OCI-LY1 (cell line): ENCODE measurements at regions not wholly inside any gene's neighbourhood (a gene's known extent, or its start where the extent isn't known, plus 50 kb on each side); places are given as distances from the start of the nearest gene placed in this dataset.
"Not testable (repeated sequence)": the region's sequence is repeated elsewhere in the genome, so short reads cannot be mapped to it uniquely, and the experiment has no call there.

Source experiments
- H2AFZ ChIP-seq: fragments of 200-600 bp; sonication (generic), shearing (Covaris generic); 2 replicates; pipeline ENCODE4 v1.6.0; 2014; ENCODE audit warnings: antibody characterized with exemption, mild to moderate bottlenecking, low read length
- H3F3A ChIP-seq: fragments of 200-600 bp; sonication (generic), shearing (Covaris generic); 2 replicates; pipeline ENCODE4 v1.6.0; 2014; ENCODE audit warnings: mild to moderate bottlenecking, antibody characterized with exemption, low read length, moderate library complexity; ENCODE audit not compliant: insufficient read depth
- H3K27ac ChIP-seq: fragments of 200-600 bp; sonication (generic); 2 replicates; pipeline ENCODE4 v1.5.1; 2014; ENCODE audit warnings: low read length, mixed run types, mild to moderate bottlenecking, low read depth; ENCODE audit not compliant: poor library complexity, severe bottlenecking
- H3K27me3 ChIP-seq: fragments of 200-600 bp; sonication (generic); 2 replicates; pipeline ENCODE4 v1.6.0; 2014; ENCODE audit warnings: antibody characterized with exemption, mild to moderate bottlenecking, low read length, moderate library complexity; ENCODE audit not compliant: insufficient read depth
- H3K36me3 ChIP-seq: fragments of 200-600 bp; sonication (generic); 2 replicates; pipeline ENCODE4 v1.6.1; 2014; ENCODE audit warnings: mild to moderate bottlenecking, antibody characterized with exemption, low read length, moderate library complexity, mixed read lengths; ENCODE audit not compliant: insufficient read depth
- H3K4me1 ChIP-seq: fragments of 200-600 bp; sonication (generic); 2 replicates; pipeline ENCODE4 v1.5.1; 2014; ENCODE audit warnings: mild to moderate bottlenecking, low read length, moderate library complexity; ENCODE audit not compliant: insufficient read depth, severe bottlenecking
- H3K4me2 ChIP-seq: fragments of 200-600 bp; sonication (generic), shearing (Covaris generic); 2 replicates; pipeline ENCODE4 v1.6.1; 2014; ENCODE audit warnings: low read length
- H3K4me3 ChIP-seq: fragments of 200-600 bp; sonication (generic); 2 replicates; pipeline ENCODE4 v1.5.1; 2014; ENCODE audit warnings: low read length, low read depth, mild to moderate bottlenecking, mixed read lengths; ENCODE audit not compliant: poor library complexity, severe bottlenecking
- H3K79me2 ChIP-seq: fragments of 200-600 bp; shearing (Covaris generic); 2 replicates; pipeline ENCODE4 v1.6.1; 2016; ENCODE audit warnings: mixed run types, low read length, mixed read lengths; ENCODE audit not compliant: insufficient read depth
- H3K9ac ChIP-seq: fragments of 200-600 bp; sonication (generic), shearing (Covaris generic); 2 replicates; pipeline ENCODE4 v1.6.1; 2014; ENCODE audit warnings: mild to moderate bottlenecking, low read length, mixed read lengths
- H3K9me2 ChIP-seq: fragments of 200-600 bp; sonication (generic), shearing (Covaris generic); 2 replicates; pipeline ENCODE4 v1.6.1; 2014; ENCODE audit warnings: low read depth, mild to moderate bottlenecking, low read length, mixed read lengths
- H3K9me3 ChIP-seq: fragments of 200-600 bp; shearing (Covaris generic); 2 replicates; pipeline ENCODE4 v1.6.1; 2014; ENCODE audit warnings: low read length, mixed read lengths
- H4K20me1 ChIP-seq: fragments of 200-600 bp; sonication (generic), shearing (Covaris generic); 2 replicates; pipeline ENCODE4 v1.6.0; 2016; ENCODE audit warnings: mild to moderate bottlenecking, low read length; ENCODE audit not compliant: insufficient read depth
- EZH2 ChIP-seq: fragments of 200-600 bp; sonication (generic), shearing (Covaris generic); IDR thresholded peaks from 2 replicates; pipeline ENCODE4 v1.8.0; 2017; ENCODE audit warnings: borderline replicate concordance, mixed run types, mild to moderate bottlenecking, antibody characterized with exemption, low read length, moderate library complexity, mixed read lengths
- TF ChIP-seq, protein P1 (sequence below): fragments of 200-600 bp; sonication (generic), shearing (Covaris generic); IDR thresholded peaks from 2 replicates; pipeline ENCODE4 v1.5.1; 2017; ENCODE audit warnings: mild to moderate bottlenecking, antibody characterized with exemption, low read length, moderate library complexity, mixed read lengths

DNA sequence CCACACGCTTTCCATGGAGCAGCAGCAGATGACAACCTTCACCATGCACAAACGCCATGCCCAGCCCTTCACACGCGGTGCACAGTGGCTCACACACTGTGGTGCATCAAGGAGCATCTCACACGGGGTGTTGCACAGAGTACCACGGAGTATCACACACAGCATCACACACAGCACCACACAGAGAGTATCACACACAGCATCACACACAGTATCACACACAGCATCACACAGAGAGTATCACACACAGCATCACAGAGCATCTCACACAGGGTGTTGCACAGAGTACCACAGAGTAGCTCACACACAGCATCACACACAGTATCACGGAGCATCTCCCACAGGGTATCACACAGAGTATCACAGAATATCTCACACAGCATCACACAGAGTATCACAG, 122.2 kb upstream of the RAB4A start:
- H3K4me2 ChIP-seq: no peak overlapping the region
- no peaks in the 10 kb centered on the region for H3K4me1 ChIP-seq
- H2AFZ ChIP-seq: no peak overlapping the region
- H3K9ac ChIP-seq: no peak overlapping the region
- no peaks in the 10 kb centered on the region for H4K20me1 ChIP-seq
- no peaks in the 10 kb centered on the region; the same call in 1 of the 2 replicates for H3K27me3 ChIP-seq
- no peaks in the 10 kb centered on the region for H3F3A ChIP-seq
- no peak overlapping the region for H3K27ac ChIP-seq
- no peaks in the 10 kb centered on the region for H3K36me3 ChIP-seq
- H3K4me3 ChIP-seq: no peak overlapping the region
- TF ChIP-seq, protein P1, sequence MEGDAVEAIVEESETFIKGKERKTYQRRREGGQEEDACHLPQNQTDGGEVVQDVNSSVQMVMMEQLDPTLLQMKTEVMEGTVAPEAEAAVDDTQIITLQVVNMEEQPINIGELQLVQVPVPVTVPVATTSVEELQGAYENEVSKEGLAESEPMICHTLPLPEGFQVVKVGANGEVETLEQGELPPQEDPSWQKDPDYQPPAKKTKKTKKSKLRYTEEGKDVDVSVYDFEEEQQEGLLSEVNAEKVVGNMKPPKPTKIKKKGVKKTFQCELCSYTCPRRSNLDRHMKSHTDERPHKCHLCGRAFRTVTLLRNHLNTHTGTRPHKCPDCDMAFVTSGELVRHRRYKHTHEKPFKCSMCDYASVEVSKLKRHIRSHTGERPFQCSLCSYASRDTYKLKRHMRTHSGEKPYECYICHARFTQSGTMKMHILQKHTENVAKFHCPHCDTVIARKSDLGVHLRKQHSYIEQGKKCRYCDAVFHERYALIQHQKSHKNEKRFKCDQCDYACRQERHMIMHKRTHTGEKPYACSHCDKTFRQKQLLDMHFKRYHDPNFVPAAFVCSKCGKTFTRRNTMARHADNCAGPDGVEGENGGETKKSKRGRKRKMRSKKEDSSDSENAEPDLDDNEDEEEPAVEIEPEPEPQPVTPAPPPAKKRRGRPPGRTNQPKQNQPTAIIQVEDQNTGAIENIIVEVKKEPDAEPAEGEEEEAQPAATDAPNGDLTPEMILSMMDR: no peak
- no peak for TF ChIP-seq EZH2
- no peaks in the 10 kb centered on the region for H3K79me2 ChIP-seq
- no peaks in the 10 kb centered on the region for H3K9me2 ChIP-seq
- no peaks in the 10 kb centered on the region for H3K9me3 ChIP-seq

DNA sequence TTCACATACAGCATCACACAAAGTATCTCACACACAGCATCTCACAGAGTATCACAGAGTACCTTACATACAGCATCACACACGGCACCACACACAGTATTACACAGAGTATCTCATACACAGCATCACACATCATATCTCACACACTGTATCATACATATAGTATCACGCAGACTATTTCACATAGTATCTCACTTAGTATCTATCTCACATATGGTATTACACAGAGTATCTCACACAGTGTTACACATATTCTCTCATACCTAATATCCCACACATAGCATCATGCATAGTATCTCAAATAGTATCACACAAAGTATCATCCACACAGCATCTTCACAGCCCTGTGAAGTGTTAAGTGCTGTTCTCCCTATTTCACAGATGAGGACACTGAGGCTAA, 121.5 kb upstream of the RAB4A start:
- H3K27ac ChIP-seq: no peak overlapping the region
- no peaks in the 10 kb centered on the region for H3K9me3 ChIP-seq
- no peaks in the 10 kb centered on the region; the same call in 1 of the 2 replicates for H3K27me3 ChIP-seq
- no peak overlapping the region for H3K9ac ChIP-seq
- no peaks in the 10 kb centered on the region for H4K20me1 ChIP-seq
- no peak for TF ChIP-seq EZH2
- TF ChIP-seq, protein P1: no peak
- H3F3A ChIP-seq: no peaks in the 10 kb centered on the region
- H3K4me3 ChIP-seq: no peak overlapping the region
- no peak overlapping the region for H3K4me2 ChIP-seq
- no peaks in the 10 kb centered on the region for H3K79me2 ChIP-seq
- H2AFZ ChIP-seq: no peak overlapping the region
- H3K36me3 ChIP-seq: no peaks in the 10 kb centered on the region
- H3K9me2 ChIP-seq: no peaks in the 10 kb centered on the region
- H3K4me1 ChIP-seq: no peaks in the 10 kb centered on the region

DNA sequence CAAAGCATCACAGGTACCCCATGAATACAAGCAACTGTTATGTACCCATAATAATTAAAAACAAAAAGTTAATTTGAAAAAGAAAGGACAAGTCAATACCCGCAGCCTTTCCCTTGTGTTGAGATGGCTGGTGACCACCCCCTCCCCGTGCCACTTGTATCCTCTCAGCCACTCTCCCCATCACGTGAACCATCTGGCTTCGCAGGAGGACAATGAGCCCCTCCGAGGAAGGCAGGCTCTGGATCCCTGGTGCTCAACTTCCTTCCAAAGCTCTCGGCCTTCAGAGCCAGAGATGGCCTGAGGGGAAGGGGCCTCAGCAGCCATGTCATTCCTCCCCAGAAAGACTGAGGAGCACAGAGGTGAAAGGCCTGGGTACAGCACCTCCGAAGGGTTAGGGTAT, 120.4 kb upstream of the RAB4A start:
- TF ChIP-seq, protein P1: no peak
- TF ChIP-seq EZH2: no peak
- Histone ChIP-seq H2AFZ (no peak overlapping the region), H3K27ac (no peak overlapping the region)

DNA sequence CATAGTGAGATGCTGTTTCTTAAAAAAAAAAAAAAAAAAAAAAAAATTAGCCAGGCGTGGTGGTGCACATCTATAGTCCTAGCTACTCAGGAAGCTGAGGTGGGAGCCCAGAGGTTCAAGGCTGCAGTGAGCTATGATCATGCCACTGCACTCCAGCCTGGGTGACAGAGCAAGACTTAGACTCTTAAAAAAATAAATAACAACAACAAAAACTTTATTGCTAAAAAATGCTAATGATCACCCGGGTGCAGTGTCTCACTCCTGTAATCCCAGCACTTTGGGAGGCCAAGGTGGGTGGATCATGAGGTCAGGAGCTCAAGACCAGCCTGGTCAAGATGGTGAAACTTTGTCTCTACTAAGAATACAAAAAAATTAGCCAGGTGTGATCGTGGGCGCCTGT, 119.5 kb upstream of the RAB4A start:
- H3K79me2 ChIP-seq, H3K27ac ChIP-seq, H3K4me2 ChIP-seq, H3K27me3 ChIP-seq, H3K9me2 ChIP-seq, H4K20me1 ChIP-seq, H3K4me3 ChIP-seq, H3K36me3 ChIP-seq, H3K9ac ChIP-seq, H3K9me3 ChIP-seq, H2AFZ ChIP-seq, H3F3A ChIP-seq, H3K4me1 ChIP-seq: not testable (repeated sequence)

More for the DNA sequence above, 120.4 kb upstream of the RAB4A start:
- H3K4me1 ChIP-seq: no peaks in the 10 kb centered on the region
- H3K4me3 ChIP-seq: no peak overlapping the region
- H3K36me3 ChIP-seq: no peaks in the 10 kb centered on the region
- H3K9ac ChIP-seq: no peak overlapping the region
- no peaks in the 10 kb centered on the region for H3K9me3 ChIP-seq
- no peaks in the 10 kb centered on the region for H4K20me1 ChIP-seq
- no peaks in the 10 kb centered on the region for H3K9me2 ChIP-seq
- H3K27me3 ChIP-seq: no peaks in the 10 kb centered on the region; the same call in none of the 2 replicates
- H3K79me2 ChIP-seq: no peaks in the 10 kb centered on the region
- H3F3A ChIP-seq: no peaks in the 10 kb centered on the region
- no peak overlapping the region for H3K4me2 ChIP-seq
